OCI-LY7 (cell line): ENCODE measurements at regions not wholly inside any gene's neighbourhood (a gene's known extent, or its start where the extent isn't known, plus 50 kb on each side); places are given as distances from the start of the nearest gene placed in this dataset.

Experiments
- BruUV-seq: library from RNA; stranded (reverse); fragments of 400-500 nt; replicated peaks from 2 replicates; lab custom pipeline; 2021; lab: Mats Ljungman, UMichigan
- CTCF ChIA-PET: fragments of 300-600 bp; sonication (Branson Sonifier 250); formaldehyde crosslinking; loops from one replicate; lab custom pipeline; 2022; ENCODE audit warnings: antibody characterized with exemption; ENCODE audit not compliant: unreplicated experiment; lab: Charles Lee
- POLR2A ChIA-PET: fragments of 300-600 bp; sonication (Branson Sonifier 250); formaldehyde crosslinking; loops from one replicate; lab custom pipeline; 2022; ENCODE audit warnings: antibody characterized with exemption; lab: Charles Lee
- DNase-seq: peaks from one replicate; pipeline ENCODE4 v3.0.0-alpha.2; 2015; ENCODE audit warnings: low spot score
- H2AFZ ChIP-seq: fragments of 200-600 bp; sonication (generic), shearing (Covaris generic); 2 replicates; pipeline ENCODE4 v1.6.1; 2014; ENCODE audit warnings: mild to moderate bottlenecking, antibody characterized with exemption, low read length, moderate library complexity
- H3K27ac ChIP-seq: fragments of 200-600 bp; sonication (generic); 2 replicates; pipeline ENCODE4 v1.5.1; 2014; ENCODE audit warnings: mixed run types, low read depth, mild to moderate bottlenecking, moderate library complexity, low read length, inconsistent platforms; ENCODE audit not compliant: poor library complexity, severe bottlenecking
- H3K36me3 ChIP-seq: fragments of 200-600 bp; sonication (generic); 2 replicates; pipeline ENCODE4 v1.6.1; 2014; ENCODE audit warnings: mild to moderate bottlenecking, antibody characterized with exemption, low read length, moderate library complexity, mixed read lengths; ENCODE audit not compliant: insufficient read depth
- H3K4me1 ChIP-seq: fragments of 200-600 bp; sonication (generic); 2 replicates; pipeline ENCODE4 v1.5.1; 2014; ENCODE audit warnings: mild to moderate bottlenecking, low read length; ENCODE audit not compliant: insufficient read depth, poor library complexity, severe bottlenecking
- H3K4me2 ChIP-seq: fragments of 200-600 bp; sonication (generic); 2 replicates; pipeline ENCODE4 v1.6.1; 2014; ENCODE audit warnings: mild to moderate bottlenecking, low read length
- H3K4me3 ChIP-seq: fragments of 200-600 bp; sonication (generic); 2 replicates; pipeline ENCODE4 v1.5.1; 2014; ENCODE audit warnings: mild to moderate bottlenecking, low read depth, low read length; ENCODE audit not compliant: poor library complexity, severe bottlenecking
- H3K79me2 ChIP-seq: fragments of 200-600 bp; sonication (generic); 2 replicates; pipeline ENCODE4 v1.6.1; 2016; ENCODE audit warnings: low read depth, mild to moderate bottlenecking, low read length, moderate library complexity, mixed read lengths; ENCODE audit not compliant: insufficient read depth
- H3K9me2 ChIP-seq: fragments of 200-600 bp; sonication (generic); 2 replicates; pipeline ENCODE4 v1.6.1; 2016; ENCODE audit warnings: mild to moderate bottlenecking, low read length, mixed read lengths; ENCODE audit not compliant: insufficient read depth
- H3K9me3 ChIP-seq: fragments of 200-600 bp; sonication (generic); 2 replicates; pipeline ENCODE4 v1.6.1; 2014; ENCODE audit warnings: mild to moderate bottlenecking, mixed run types, low read length, mixed read lengths
- H4K20me1 ChIP-seq: fragments of 200-600 bp; sonication (generic); 2 replicates; pipeline ENCODE4 v1.6.1; 2014; ENCODE audit warnings: mild to moderate bottlenecking, antibody characterized with exemption, low read length, moderate library complexity, mixed read lengths; ENCODE audit not compliant: insufficient read depth
- CTCF ChIP-seq: fragments of 200-600 bp; sonication (generic); conservative IDR thresholded peaks from 2 replicates; pipeline ENCODE4 v1.5.1; 2014; ENCODE audit warnings: mild to moderate bottlenecking, antibody characterized with exemption, low read length, moderate library complexity, mixed read lengths
- EZH2phosphoT487 ChIP-seq: fragments of 200-600 bp; sonication (generic); IDR thresholded peaks from 2 replicates; pipeline ENCODE4 v1.6.1; 2018; ENCODE audit warnings: low read depth, borderline replicate concordance, mild to moderate bottlenecking, mixed run types, antibody characterized with exemption, low read length, moderate library complexity, mixed read lengths
- intact Hi-C: fragments of 100-400 bp; cut with micrococcal nuclease; formaldehyde crosslinking; loops from one replicate; pipeline ENCODE4 v1.10.0; 2022; ENCODE audit not compliant: unreplicated experiment

DNA sequence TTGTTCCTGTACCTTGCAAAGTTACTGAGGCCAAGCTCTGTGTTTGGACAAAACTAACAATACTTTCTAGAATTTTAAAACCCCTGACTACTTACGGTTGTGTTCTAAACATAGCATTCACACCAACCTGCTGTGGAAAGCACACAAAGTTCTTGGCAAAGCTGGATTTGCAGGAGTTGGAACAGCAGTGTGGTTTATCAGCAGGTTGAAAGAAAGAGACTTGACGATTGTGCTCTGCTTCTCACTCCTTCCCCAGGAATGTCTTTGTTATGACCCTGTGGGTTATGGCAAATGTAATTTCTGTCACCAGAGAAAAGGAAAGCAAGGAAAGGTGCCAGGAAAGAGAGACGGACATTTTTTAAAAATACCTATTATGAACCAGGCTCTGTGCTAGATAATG, 165.5 kb upstream of the TGFBR2 start:
- H3K9me3 ChIP-seq = no peaks in the 10 kb centered on the region
- H3K4me3 ChIP-seq = no peak overlapping the region
- H3K4me2 ChIP-seq = no peak overlapping the region
- H3K4me1 ChIP-seq = no peaks in the 10 kb centered on the region
- no peak overlapping the region for H3K27ac ChIP-seq
- no peaks in the 10 kb centered on the region for H3K79me2 ChIP-seq
- TF ChIP-seq EZH2phosphoT487 (no peak), CTCF (no peak)
- no peaks in the 10 kb centered on the region for H3K36me3 ChIP-seq
- intact Hi-C loops = no loop called here
- H4K20me1 ChIP-seq = no peaks in the 10 kb centered on the region
- no TSS peak for BruUV-seq
- no peak for DNase-seq
- H3K9me2 ChIP-seq = no peaks in the 10 kb centered on the region
- H2AFZ ChIP-seq = no peak overlapping the region
- ChIA-PET POLR2A (no interaction called here), CTCF (no interaction called here)

DNA sequence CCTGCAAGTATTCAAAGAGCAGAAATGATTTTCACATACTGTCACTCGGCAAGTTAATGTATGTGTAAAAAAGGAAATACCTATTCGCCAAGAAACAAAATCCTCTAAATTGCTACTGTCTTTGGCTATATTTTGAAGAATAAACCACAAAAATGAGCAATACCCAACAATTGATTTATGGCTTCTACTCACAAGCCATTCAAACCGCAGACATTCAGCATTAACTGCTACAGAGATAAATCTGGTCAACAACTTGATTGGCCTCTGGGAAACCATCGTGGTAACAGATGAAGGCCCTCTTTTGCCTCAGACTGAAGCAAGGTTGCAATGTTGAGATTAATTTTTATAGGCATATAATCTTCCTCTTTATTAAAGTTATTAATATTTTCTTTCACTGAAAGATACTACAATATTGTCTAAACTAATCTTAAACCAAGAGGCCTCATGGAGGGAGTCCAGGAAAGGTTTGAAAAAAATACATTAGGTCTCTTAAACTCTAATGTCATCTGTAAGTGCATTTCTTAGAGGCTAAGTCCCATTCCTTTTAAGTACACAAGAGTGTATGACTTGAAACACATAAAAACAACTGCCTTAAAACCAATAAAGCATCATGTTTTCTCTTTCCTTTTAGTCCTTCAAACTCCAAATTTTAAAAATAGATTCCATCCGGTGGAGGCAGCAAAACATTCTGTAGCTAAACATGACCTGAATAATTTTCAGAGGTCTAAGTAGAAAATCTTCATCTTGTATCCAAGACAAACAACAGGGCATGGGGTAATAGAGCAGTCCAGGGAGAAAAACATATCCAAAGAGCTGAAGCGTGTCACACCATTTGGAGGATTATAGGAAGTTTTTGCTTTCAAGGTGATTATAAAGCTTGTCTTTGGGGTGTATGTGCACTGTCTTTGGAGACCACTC, 162.4 kb upstream of the TGFBR2 start:
- Histone ChIP-seq H3K4me1 (no peaks in the 10 kb centered on the region), H3K27ac (no peak overlapping the region), H3K4me3 (no peak overlapping the region), H3K79me2 (no peaks in the 10 kb centered on the region), H3K36me3 (no peaks in the 10 kb centered on the region), H4K20me1 (no peaks in the 10 kb centered on the region), H3K9me2 (no peaks in the 10 kb centered on the region), H3K9me3 (no peaks in the 10 kb centered on the region), H2AFZ (no peak overlapping the region), H3K4me2 (no peak overlapping the region)
- TF ChIP-seq EZH2phosphoT487 = no peak
- no peak for TF ChIP-seq CTCF
- no peak for DNase-seq
- POLR2A ChIA-PET = interaction anchor here (0.5 to 0.9 kb wide), 5 partner anchors 10 to 529 kb away, joined by 3 to 6 read pairs (median 3); no protein-coding TSS in a partner anchor
- intact Hi-C loops = no loop called here
- no TSS peak for BruUV-seq
- CTCF ChIA-PET = no interaction called here
